C4-2B (cell line): ENCODE measurements at regions not wholly inside any gene's neighbourhood (a gene's known extent, or its start where the extent isn't known, plus 50 kb on each side); places are given as distances from the start of the nearest gene placed in this dataset.

ENCODE experiments used
- H3K27ac ChIP-seq: fragments of 450-650 bp; 2 replicates; pipeline ENCODE4 v1.5.1; 2017
- CTCF ChIP-seq: fragments of 450-650 bp; conservative IDR thresholded peaks from 2 replicates; pipeline ENCODE4 v1.5.1; 2017; ENCODE audit warnings: mild to moderate bottlenecking
- ZFX ChIP-seq: fragments of 450-650 bp; IDR thresholded peaks from 2 replicates; pipeline ENCODE4 v1.6.1; 2017

DNA sequence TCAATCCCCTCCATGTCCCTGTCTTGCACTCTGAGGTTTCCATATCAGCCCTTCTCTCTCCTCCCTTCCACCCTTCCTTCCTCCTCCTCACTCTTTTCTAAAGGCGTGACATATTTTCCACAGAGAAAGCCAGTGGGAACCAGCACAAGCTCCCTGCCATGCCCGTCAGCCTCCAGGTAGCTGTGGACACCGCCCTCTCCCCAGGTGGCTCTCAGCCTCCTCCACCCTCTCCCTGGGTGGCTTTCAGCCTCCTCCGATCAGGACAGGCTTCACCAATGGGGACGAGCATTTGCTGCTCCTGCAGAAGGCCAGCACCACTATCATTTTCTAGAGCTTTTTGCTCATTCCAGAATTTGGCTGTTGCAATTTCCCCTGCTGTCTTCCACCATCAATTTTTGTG is 236.6 kb downstream of the GADD45G start:
- TF ChIP-seq ZFX, result no peak
- H3K27ac ChIP-seq, result no peak overlapping the region

DNA sequence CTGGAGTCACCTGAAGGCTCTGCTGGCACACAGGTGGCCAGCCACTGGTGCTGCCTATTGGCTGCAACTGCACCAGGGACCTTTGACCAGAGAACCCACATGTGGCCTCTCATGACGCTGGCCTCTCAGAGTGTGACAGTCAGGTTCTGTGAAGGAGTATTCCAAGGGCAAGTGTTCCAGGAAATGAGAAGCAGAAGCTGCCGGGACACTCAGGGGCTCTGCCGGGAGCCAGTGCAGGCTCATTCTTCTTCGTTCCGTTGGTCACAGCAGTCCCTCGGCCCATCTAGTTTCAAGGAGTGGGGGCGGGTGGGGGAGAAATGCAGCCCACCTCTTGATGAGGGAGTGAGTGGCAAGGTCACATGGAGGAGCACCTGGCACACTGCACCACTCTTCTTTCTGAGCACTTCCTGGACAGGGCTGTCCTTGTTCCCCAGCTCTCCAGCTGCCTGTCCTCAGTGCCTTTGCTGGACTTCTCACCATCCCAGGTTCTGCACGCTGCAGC is 237.5 kb downstream of the GADD45G start:
- TF ChIP-seq CTCF (no peak), ZFX (no peak)
- H3K27ac ChIP-seq, result no peak overlapping the region

DNA sequence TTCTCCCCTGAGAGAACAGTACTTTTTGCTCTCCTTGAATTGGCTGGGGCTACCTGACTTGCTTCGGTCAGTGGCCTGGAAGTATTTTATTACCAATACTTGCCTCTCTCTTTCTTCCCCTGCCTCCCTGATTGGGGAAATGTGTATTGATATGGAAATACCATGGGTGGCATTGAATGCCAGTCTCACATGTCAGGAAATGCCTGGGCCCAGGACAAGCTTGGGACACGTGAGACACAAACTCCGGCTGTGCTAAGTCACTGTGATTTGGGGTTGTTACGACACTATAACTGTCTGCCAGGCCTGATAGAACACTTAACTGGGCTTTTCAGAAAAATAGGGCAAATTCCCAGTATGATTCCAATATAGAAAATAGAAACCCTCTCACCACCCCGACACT is 238.3 kb downstream of the GADD45G start:
- TF ChIP-seq CTCF, result no peak
- no peak for TF ChIP-seq ZFX
- no peak overlapping the region for H3K27ac ChIP-seq

- no peak for TF ChIP-seq CTCF
- TF ChIP-seq ZFX, result no peak
- H3K27ac ChIP-seq, result peak overlapping the region; percentile 71
These were observed 238.8 kb downstream of the GADD45G start for GRCh38 chr9:89843591-89843990.

DNA sequence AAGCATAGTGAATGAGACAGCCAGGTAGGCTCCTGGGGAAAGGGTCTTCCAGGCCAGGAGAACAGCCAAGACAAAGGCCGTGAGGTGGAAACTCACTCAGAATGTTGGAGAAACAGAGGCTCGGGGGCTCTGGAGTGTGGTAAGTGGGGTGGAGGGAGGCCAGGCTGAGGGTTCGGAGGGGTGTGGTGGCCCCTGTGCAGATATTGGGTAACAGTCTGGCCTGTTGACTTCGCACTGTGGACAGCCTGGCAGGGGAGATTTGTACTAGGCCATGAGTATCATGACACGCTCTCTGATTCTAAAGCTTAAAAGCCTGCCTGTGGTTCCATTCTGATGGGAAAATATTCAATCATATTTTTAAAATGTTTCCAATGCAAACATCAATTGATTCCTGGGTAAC is 239.3 kb downstream of the GADD45G start:
- H3K27ac ChIP-seq, result peak overlapping the region; percentile 71
- no peak for TF ChIP-seq ZFX
- no peak for TF ChIP-seq CTCF

- H3K27ac ChIP-seq, result peak overlapping the region; percentile 71
- no peak for TF ChIP-seq ZFX
- no peak for TF ChIP-seq CTCF
These were observed 239.7 kb downstream of the GADD45G start for GRCh38 chr9:89844535-89844934.

DNA sequence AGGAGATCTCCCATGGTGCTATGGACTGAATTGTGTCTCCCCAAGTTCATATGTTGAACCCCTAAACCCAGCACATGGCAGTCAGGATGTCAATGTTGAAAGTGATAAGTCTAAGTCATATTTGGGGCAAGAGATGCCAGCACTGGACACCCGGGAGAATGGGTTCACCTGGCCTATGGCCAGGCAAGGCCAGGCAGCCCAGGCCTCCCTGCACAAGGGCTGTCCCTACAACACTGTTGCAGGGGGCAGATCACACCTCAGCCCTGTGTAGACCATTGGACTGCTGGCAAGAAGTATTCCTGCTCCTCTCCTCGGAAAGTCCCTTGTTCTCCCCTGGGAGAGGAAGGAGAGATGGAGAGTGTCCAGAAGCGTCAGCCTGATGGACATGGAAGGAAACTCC is 240.5 kb downstream of the GADD45G start:
- peak overlapping the region; percentile 71 for H3K27ac ChIP-seq
- TF ChIP-seq ZFX (no peak), CTCF (no peak)

DNA sequence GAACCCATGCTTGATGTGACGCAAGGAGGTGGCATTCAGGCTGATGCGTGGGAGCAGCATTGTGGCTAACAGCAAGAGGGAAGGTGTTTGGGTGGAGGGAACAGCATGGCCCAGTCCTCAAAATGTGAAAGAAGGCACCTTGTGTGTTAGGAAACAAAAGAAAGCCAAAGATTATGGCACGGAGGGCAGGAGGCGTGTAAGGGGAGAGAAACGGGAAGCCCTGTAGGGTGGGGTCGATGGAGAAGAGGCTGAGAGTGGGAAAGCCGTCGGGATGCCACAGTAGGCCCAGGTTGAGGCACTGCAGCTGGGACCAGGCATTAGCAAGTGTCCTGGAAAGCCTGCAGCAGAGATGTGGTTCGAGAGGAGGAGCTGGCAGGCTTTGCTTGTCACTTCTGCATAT is 241.1 kb downstream of the GADD45G start:
- TF ChIP-seq ZFX (no peak), CTCF (no peak)
- peak overlapping the region; percentile 71; the same call in 1 of the 2 replicates for H3K27ac ChIP-seq
